ENCODE measurements at regions not wholly inside any gene's neighbourhood (a gene's known extent, or its start where the extent isn't known, plus 50 kb on each side); places are given as distances from the start of the nearest gene placed in this dataset.

DNA sequence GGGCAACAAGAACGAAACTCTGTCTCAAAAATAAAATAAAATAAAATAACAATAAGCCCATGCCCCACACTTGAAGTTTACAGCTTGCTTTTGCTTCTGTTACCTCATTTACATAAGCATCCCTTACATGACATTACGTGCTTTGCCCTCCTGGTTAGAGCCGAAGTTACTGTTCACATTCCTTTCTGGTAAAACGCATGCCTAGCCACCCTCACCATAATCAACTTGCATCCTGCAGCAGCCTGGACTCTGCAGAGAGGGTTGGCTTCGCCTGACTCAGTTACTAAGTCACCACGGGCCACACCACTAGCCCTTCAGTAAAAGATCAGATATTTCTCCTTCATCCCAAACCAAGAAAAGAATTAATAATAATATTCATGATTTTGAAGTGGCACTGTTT is 736.0 kb upstream of the AUTS2 start (continued):
- no peak for TF ChIP-seq PHF8 (conservative IDR thresholded peaks at IDR 0.05; ENCODE audit: low read depth, low read length)

All from H1 (cell line).